Parathyroid adenoma (tissue), 2 donors: ENCODE measurements at regions not wholly inside any gene's neighbourhood (a gene's known extent, or its start where the extent isn't known, plus 50 kb on each side); places are given as distances from the start of the nearest gene placed in this dataset.
"Not testable (repeated sequence)": the region's sequence is repeated elsewhere in the genome, so short reads cannot be mapped to it uniquely, and the experiment has no call there.

Experiments used
- H2AFZ ChIP-seq: fragments of 300-600 bp; sonication (generic); one replicate; pipeline ENCODE4 v1.7.0; 2017; ENCODE audit warnings: antibody characterized with exemption, mild to moderate bottlenecking
- H3K27ac ChIP-seq: fragments of 300-600 bp; sonication (generic); one replicate; pipeline ENCODE4 v1.7.0; 2017
- H3K27me3 ChIP-seq: fragments of 300-600 bp; sonication (generic); one replicate; pipeline ENCODE4 v1.7.0; 2017; ENCODE audit warnings: low read length; ENCODE audit not compliant: control insufficient read depth, insufficient read depth
- H3K36me3 ChIP-seq: fragments of 300-600 bp; sonication (generic); one replicate; pipeline ENCODE4 v1.7.0; 2017; ENCODE audit warnings: low read length; ENCODE audit not compliant: control insufficient read depth, insufficient read depth
- H3K4me1 ChIP-seq: fragments of 300-600 bp; sonication (generic); one replicate; pipeline ENCODE4 v1.7.0; 2017; ENCODE audit warnings: control low read depth
- H3K4me2 ChIP-seq: fragments of 300-600 bp; sonication (generic); one replicate; pipeline ENCODE4 v1.7.0; 2017; ENCODE audit warnings: low read length
- H3K4me3 ChIP-seq: fragments of 300-600 bp; sonication (generic); one replicate; pipeline ENCODE4 v1.7.0; 2017; ENCODE audit warnings: low read depth, low read length
- H3K79me2 ChIP-seq: fragments of 300-600 bp; sonication (generic); one replicate; pipeline ENCODE4 v1.7.0; 2017; ENCODE audit warnings: control low read depth
- H3K9ac ChIP-seq: fragments of 300-600 bp; sonication (generic); one replicate; pipeline ENCODE4 v1.7.0; 2017; ENCODE audit warnings: mild to moderate bottlenecking
- H3K9me3 ChIP-seq: fragments of 300-600 bp; sonication (generic); one replicate; pipeline ENCODE4 v1.7.0; 2017; ENCODE audit warnings: low read length; ENCODE audit not compliant: control insufficient read depth
- TF ChIP-seq, protein P1 (sequence below): fragments of 300-600 bp; sonication (generic); IDR thresholded peaks from one replicate; pipeline ENCODE4 v1.7.0; 2017; ENCODE audit warnings: antibody characterized with exemption, mild to moderate bottlenecking
- donor health status: primary hyperparathyroidism.

DNA sequence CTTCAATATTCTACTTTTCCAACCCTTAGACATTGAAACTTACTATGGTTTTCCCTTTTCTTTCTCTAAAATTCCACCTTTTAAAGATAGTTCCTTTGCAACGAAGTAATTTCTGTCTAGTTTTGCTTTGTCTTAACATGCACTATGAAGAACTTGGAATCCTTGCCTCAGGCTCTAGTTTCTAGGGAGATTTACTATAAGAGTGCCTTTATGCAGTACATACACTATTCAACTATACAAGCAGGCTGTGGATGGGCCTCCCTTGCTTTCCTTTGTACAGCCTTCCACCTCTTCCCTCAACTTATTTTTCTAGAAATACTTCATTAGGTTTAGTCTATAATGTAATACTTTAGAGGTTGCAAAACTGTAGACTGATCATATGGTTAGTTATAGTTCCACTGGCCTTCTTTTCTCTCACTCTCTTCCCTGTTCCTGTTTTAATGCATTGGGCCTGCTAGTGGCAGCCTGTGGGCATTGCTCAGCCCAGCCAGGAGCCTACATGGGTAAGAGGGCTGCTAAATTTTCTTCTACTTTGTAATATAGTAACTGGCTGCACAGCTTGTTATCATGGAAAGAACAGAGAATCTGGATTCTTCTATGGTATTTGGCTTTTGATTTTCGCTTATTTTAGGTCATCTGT is 100.2 kb downstream of the C11orf87 start:
- Histone ChIP-seq H3K79me2 (no peaks in the 10 kb centered on the region), H3K27ac (no peak overlapping the region)
- TF ChIP-seq, protein P1, sequence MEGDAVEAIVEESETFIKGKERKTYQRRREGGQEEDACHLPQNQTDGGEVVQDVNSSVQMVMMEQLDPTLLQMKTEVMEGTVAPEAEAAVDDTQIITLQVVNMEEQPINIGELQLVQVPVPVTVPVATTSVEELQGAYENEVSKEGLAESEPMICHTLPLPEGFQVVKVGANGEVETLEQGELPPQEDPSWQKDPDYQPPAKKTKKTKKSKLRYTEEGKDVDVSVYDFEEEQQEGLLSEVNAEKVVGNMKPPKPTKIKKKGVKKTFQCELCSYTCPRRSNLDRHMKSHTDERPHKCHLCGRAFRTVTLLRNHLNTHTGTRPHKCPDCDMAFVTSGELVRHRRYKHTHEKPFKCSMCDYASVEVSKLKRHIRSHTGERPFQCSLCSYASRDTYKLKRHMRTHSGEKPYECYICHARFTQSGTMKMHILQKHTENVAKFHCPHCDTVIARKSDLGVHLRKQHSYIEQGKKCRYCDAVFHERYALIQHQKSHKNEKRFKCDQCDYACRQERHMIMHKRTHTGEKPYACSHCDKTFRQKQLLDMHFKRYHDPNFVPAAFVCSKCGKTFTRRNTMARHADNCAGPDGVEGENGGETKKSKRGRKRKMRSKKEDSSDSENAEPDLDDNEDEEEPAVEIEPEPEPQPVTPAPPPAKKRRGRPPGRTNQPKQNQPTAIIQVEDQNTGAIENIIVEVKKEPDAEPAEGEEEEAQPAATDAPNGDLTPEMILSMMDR: no peak

DNA sequence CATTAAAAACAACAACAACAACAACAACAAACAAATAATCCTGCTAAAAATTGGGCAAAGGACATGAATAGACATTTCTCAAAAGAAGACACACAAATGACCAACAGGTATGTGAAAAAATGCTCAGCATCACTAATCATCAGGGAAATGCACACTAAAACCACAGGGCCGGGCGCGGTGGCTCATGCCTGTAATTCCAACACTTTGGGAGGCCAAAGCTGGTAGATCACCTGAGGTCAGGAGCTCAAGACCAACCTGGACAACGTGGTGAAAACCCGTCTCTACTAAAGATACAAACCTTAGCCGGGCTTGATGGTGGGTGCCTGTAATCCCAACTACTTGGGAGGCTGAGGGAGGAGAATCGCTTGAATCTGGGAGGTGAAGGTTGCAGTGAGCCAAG is 103.6 kb downstream of the C11orf87 start:
- H3K9me3 ChIP-seq, H3K4me1 ChIP-seq, H3K4me2 ChIP-seq, H3K27ac ChIP-seq, H3K27me3 ChIP-seq, H3K4me3 ChIP-seq, H3K36me3 ChIP-seq, H2AFZ ChIP-seq, H3K79me2 ChIP-seq, H3K9ac ChIP-seq: not testable (repeated sequence)

More for the DNA sequence above, 100.2 kb downstream of the C11orf87 start:
- H3K9ac ChIP-seq: no peak overlapping the region
- H3K27me3 ChIP-seq: no peaks in the 10 kb centered on the region
- H3K4me2 ChIP-seq: no peak overlapping the region
- no peak overlapping the region for H3K4me3 ChIP-seq
- H3K36me3 ChIP-seq: no peaks in the 10 kb centered on the region
- no peaks in the 10 kb centered on the region for H3K9me3 ChIP-seq
- H3K4me1 ChIP-seq: no peaks in the 10 kb centered on the region
- H2AFZ ChIP-seq: no peak overlapping the region

DNA sequence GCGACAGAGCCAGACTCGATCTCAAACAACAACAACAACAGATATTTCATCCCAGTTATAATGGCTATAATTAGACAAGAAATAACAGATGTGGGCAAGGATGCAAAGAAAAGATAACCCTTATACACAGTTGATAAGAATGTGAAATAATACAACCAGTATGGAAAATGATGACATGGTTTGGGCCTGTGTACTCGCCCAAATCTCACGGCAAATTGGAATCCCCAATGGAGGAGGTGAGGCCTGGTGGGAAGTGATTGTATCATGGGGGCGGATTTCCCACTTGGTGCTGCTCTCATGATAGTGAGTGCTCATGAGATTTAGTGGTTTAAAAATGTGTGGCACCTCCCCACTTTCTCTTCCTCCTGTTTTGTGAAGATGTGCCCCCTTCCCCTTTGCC is 104.1 kb downstream of the C11orf87 start:
- Histone ChIP-seq H3K9ac (no peak overlapping the region), H3K79me2 (no peaks in the 10 kb centered on the region), H3K4me3 (no peak overlapping the region), H3K36me3 (no peaks in the 10 kb centered on the region), H3K4me2 (no peak overlapping the region), H3K27ac (no peak overlapping the region), H3K4me1 (no peaks in the 10 kb centered on the region), H2AFZ (no peak overlapping the region), H3K9me3 (no peaks in the 10 kb centered on the region), H3K27me3 (no peaks in the 10 kb centered on the region)
- TF ChIP-seq, protein P1: no peak

DNA sequence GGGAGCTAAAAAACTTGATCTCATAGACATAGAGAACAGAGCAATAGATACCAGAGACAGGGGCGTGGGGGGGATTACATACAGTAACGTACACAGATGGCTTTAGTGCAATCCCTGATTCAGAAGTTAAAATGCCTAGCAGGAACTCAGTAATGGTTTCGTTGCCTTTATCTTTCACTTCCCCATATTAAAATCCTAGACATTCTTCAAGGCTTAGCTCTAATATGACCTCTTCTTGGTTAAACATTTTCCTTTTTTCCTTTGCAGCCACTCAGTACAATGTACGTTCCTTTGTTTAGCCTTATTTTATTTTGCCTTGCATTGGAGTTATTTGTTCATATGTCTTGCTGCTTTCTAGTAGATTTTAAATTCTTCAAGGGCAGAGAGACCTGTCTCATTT is 104.9 kb downstream of the C11orf87 start:
- Histone ChIP-seq H3K27me3 (no peaks in the 10 kb centered on the region), H3K4me3 (no peak overlapping the region), H3K36me3 (no peaks in the 10 kb centered on the region), H3K27ac (no peak overlapping the region), H3K9me3 (no peaks in the 10 kb centered on the region), H2AFZ (no peak overlapping the region), H3K79me2 (no peaks in the 10 kb centered on the region), H3K4me2 (no peak overlapping the region), H3K9ac (no peak overlapping the region), H3K4me1 (no peaks in the 10 kb centered on the region)
- TF ChIP-seq, protein P1: no peak

DNA sequence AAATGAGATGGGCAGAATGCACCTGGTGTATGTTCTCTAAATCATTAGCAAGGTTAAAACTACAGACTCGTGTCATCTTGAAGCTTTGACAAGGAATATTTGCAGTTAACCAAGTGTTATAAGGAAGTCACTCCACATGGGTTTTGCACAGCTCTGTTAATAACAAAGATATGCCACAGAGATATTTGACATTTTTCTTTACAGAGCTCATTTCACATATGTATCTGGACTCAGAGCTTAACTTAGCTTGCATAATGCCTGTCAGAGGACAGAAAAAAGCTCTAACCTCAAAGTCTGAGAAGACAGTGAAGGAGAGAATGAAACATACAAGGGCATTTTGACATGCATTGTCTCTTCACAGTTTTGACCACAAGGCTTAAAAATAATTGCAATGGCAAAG is 105.5 kb downstream of the C11orf87 start:
- Histone ChIP-seq H3K79me2 (no peaks in the 10 kb centered on the region), H3K36me3 (no peaks in the 10 kb centered on the region), H3K9me3 (no peaks in the 10 kb centered on the region), H3K4me3 (no peak overlapping the region), H3K4me1 (no peaks in the 10 kb centered on the region), H3K27ac (no peak overlapping the region), H3K9ac (no peak overlapping the region), H3K4me2 (no peak overlapping the region), H3K27me3 (no peaks in the 10 kb centered on the region), H2AFZ (no peak overlapping the region)
- TF ChIP-seq, protein P1: no peak
